Brain microvascular endothelial cell (primary cell): ENCODE measurements at regions not wholly inside any gene's neighbourhood (a gene's known extent, or its start where the extent isn't known, plus 50 kb on each side); places are given as distances from the start of the nearest gene placed in this dataset.

Experiments
- DNase-seq: peaks from one replicate; pipeline ENCODE4 v3.0.0-alpha.2; 2020
- H3K27ac ChIP-seq: fragments of 250-450 bp; sonication (Bioruptor Pico); 2 replicates; pipeline ENCODE4 v1.5.1; 2020; ENCODE audit warnings: mild to moderate bottlenecking, moderate library complexity
- H3K27me3 ChIP-seq: fragments of 250-450 bp; sonication (Bioruptor Pico); replicated peaks from 2 replicates; pipeline ENCODE4 v1.5.1; 2020; ENCODE audit warnings: mild to moderate bottlenecking
- H3K36me3 ChIP-seq: fragments of 250-450 bp; sonication (Bioruptor Pico); replicated peaks from 2 replicates; pipeline ENCODE4 v1.5.1; 2020; ENCODE audit warnings: mild to moderate bottlenecking
- H3K4me3 ChIP-seq: 2 replicates; pipeline ENCODE4 v1.5.1; 2011; ENCODE audit warnings: low read depth, mild to moderate bottlenecking, control low read depth, low read length, moderate library complexity
- CTCF ChIP-seq: IDR thresholded peaks from 2 replicates; pipeline ENCODE4 v1.5.1; 2011; ENCODE audit warnings: low read depth, mild to moderate bottlenecking, moderate library complexity, low read length, control low read depth, inconsistent platforms; ENCODE audit errors: missing control alignments
- in situ Hi-C: cut with HindIII; loops from 2 replicates; pipeline ENCODE4 v1.10.0; 2017; ENCODE audit warnings: low sequenced_read_pairs, low pct_ligation_motif_present

GRCh38 chr2:45168711-45169338 is 159.6 kb upstream of the SIX2 start:
- peak overlapping the region; percentile 59 for H3K4me3 ChIP-seq
- peak overlapping the region; percentile 85 for H3K27ac ChIP-seq
- no peak for DNase-seq
- H3K36me3 ChIP-seq = no peaks in the 10 kb centered on the region
- in situ Hi-C loops = no loop called here
- H3K27me3 ChIP-seq = no peaks in the 10 kb centered on the region
- no peak for TF ChIP-seq CTCF

- H3K27ac ChIP-seq = peak overlapping the region; percentile 85
- in situ Hi-C loops = no loop called here
- DNase-seq = no peak
- H3K36me3 ChIP-seq = no peaks in the 10 kb centered on the region
- H3K4me3 ChIP-seq = peak overlapping the region; percentile 59
- H3K27me3 ChIP-seq = no peaks in the 10 kb centered on the region
- no peak for TF ChIP-seq CTCF
Observed at GRCh38 chr2:45167920-45168629, 158.8 kb upstream of the SIX2 start.

- TF ChIP-seq CTCF = no peak
- Histone ChIP-seq H3K27ac (no peak overlapping the region), H3K27me3 (no peaks in the 10 kb centered on the region), H3K4me3 (no peak overlapping the region), H3K36me3 (no peaks in the 10 kb centered on the region)
- no peak for DNase-seq
- in situ Hi-C loops = no loop called here
Observed at GRCh38 chr2:45166229-45166890, 157.1 kb upstream of the SIX2 start.

GRCh38 chr2:45162711-45163110 is 153.5 kb upstream of the SIX2 start:
- in situ Hi-C loops = no loop called here
- no peak for TF ChIP-seq CTCF
- Histone ChIP-seq H3K4me3 (no peak overlapping the region), H3K27me3 (no peaks in the 10 kb centered on the region), H3K27ac (no peak overlapping the region), H3K36me3 (no peaks in the 10 kb centered on the region)
- DNase-seq = no peak

- in situ Hi-C loops = no loop called here
- H3K27me3 ChIP-seq = no peaks in the 10 kb centered on the region
- no peak for TF ChIP-seq CTCF
- no peak for DNase-seq
- no peak overlapping the region for H3K4me3 ChIP-seq
- H3K36me3 ChIP-seq = no peaks in the 10 kb centered on the region
- no peak overlapping the region for H3K27ac ChIP-seq
Observed at GRCh38 chr2:45156605-45157004, 147.4 kb upstream of the SIX2 start.
